ENCODE measurements at regions not wholly inside any gene's neighbourhood (a gene's known extent, or its start where the extent isn't known, plus 50 kb on each side); places are given as distances from the start of the nearest gene placed in this dataset.

- no peak for TF ChIP-seq EZH2 (IDR thresholded peaks at IDR 0.05; ENCODE audit: low read length)
- no peak for TF ChIP-seq CTCF (optimal IDR thresholded peaks at IDR 0.05 in 1 of 3, IDR thresholded peaks at IDR 0.05 in 1 of 3, conservative IDR thresholded peaks at IDR 0.05 in 1 of 3; ENCODE audit: extremely low read depth in 1 of 3, insufficient read depth in 2 of 3, low read length in 3 of 3)
Measured at GRCh38 chr10:58087896-58088295, 179.8 kb downstream of the IPMK start.

Data from keratinocyte (primary cell).